A172 (cell line): ENCODE measurements at regions not wholly inside any gene's neighbourhood (a gene's known extent, or its start where the extent isn't known, plus 50 kb on each side); places are given as distances from the start of the nearest gene placed in this dataset.
A peak's percentile ranks its signal among the peaks of the same experiment; 100 is the strongest.
"Not testable (repeated sequence)": the region's sequence is repeated elsewhere in the genome, so short reads cannot be mapped to it uniquely, and the experiment has no call there.

Source experiments
- DNase-seq: peaks from one replicate; pipeline ENCODE4 v3.0.0-alpha.2; 2015; ENCODE audit warnings: low spot score

GRCh38 chr21:19049567-19049966 lies 646.0 kb upstream of the TMPRSS15 start:
- DNase-seq: no peak

GRCh38 chr21:19065164-19065563 lies 661.6 kb upstream of the TMPRSS15 start:
- DNase-seq: no peak

GRCh38 chr21:19076031-19076430 lies 672.4 kb upstream of the TMPRSS15 start:
- no peak for DNase-seq

DNA sequence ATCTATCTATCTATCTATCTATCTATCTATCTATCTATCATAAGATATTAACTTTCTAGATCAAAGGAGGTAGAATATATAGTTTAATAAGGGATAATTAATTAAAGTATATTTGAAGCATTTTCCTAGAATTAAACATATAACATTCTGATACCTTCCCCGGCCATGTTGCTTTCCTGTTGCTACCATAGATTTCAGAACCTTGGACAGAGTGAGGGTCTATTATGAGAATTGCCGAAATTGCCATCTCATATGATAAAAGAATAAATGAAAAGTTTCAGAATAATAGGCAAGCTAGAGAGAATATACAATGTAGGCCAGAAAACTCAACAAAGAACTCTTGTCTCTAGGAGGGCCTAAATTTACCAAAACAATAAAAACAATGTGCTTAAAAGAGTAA lies 706.1 kb upstream of the TMPRSS15 start:
- no peak for DNase-seq

DNA sequence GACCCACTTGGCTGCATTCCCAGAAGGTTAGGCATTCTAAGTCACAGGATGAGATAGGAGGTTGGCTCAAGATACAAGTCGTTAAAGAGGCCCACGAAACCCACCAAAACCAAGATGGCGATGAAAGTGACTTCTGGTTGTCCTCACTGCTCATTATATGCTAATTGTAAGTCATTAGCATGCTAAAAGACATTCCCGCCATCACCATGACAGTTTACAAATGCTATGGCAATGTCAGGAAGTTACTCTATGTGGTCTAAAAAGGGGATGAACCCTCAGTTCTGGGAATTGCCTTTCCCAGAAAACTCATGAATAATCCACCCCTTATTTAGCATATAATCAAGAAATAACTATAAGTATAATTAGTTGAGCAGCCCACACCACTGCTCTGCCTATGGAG lies 715.7 kb upstream of the TMPRSS15 start:
- not testable (repeated sequence) for DNase-seq

- DNase-seq: no peak
These were observed 717.0 kb upstream of the TMPRSS15 start for GRCh38 chr21:19120591-19120990.

DNA sequence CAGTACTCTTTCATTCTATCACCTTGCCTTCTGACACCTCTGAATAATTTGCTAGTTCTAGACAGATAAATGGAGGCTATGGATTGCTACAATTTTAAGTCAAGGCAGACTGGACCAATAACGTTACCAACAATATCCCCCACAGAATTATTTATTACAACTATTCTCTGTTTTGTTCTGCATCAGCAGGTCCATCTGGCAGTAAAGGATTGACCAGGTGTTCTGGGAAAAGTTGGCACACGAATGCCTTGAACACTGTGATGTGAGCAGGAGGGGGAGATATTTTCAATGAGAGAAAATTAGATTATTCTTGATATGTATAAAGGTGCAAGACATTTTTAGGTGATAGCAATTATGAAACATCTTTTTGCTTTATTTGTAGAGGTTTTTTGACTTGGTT lies 718.8 kb upstream of the TMPRSS15 start:
- DNase-seq: no peak

GRCh38 chr21:19123053-19123452 lies 719.5 kb upstream of the TMPRSS15 start:
- no peak for DNase-seq

GRCh38 chr21:19123525-19123924 lies 719.9 kb upstream of the TMPRSS15 start:
- no peak for DNase-seq

DNA sequence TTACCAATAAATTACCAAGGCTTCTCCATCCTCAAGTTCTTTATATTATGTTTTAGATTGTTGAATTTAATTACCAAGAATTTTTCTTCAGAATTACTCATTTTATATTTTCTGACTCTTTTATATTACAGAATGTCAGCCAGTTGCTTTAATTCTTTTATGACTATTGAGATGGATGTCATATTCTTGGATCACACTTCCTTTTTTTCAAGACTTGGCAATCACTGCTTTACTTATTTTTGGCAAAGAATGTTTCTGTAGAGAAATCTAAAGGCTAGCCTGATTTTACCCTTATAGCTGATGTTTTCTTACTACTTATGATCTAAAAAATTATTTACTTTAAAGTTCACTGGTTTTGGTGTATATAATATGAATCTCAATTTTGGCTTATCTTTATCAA lies 721.1 kb upstream of the TMPRSS15 start:
- no peak for DNase-seq

- DNase-seq: no peak
These were observed 726.9 kb upstream of the TMPRSS15 start for GRCh38 chr21:19130379-19131028.

GRCh38 chr21:19141511-19141910 lies 737.9 kb upstream of the TMPRSS15 start:
- DNase-seq: no peak

GRCh38 chr21:19145682-19146293 lies 742.2 kb upstream of the TMPRSS15 start:
- DNase-seq: no peak

GRCh38 chr21:19148056-19148455 lies 744.5 kb upstream of the TMPRSS15 start:
- DNase-seq: no peak

DNA sequence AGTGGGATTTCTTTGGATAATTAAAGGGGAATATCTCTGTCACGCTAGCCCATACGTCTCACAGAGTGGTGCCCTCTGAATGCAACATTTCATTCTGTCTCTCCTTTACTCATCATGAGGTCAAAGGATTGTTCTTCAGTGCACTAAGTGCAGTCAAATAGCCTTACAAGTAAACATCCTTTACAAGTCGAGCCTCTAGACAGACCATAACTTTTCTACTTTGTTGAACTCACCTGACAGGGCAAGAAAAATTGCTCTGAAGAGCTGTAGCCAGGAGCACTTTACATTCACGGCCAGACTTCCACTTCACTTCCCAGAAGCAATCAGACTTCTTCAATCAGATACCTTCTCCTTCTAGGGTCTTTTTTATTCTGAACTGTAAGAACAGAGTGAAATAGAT lies 768.0 kb upstream of the TMPRSS15 start:
- no peak for DNase-seq

DNA sequence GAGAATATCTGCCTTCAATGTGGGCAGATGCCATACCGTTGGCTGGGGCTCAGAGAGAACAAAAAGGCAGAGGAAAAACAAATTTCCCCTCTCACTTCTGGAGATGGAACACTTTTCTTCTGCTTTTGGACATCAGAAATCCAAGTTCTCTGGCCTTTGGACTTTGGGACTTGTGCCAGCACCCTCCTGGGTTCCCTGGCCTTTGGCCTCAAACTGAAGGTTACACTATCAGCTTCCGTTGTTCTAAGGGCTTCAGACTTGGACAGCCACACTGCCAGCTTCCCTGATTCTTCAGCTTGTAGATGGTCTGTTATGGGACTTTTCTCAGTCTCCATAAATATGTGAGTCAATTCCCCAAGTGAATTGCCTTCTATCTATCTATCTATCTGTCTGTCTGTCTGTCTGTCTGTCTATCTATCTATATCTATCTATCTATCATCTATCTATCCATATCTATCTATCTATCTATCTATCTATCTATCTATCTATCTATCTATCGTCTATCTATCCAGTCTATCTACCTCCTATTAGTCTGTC lies 778.1 kb upstream of the TMPRSS15 start:
- no peak for DNase-seq

- DNase-seq: no peak
These were observed 794.4 kb upstream of the TMPRSS15 start for GRCh38 chr21:19197950-19198349.

GRCh38 chr21:19198801-19199200 lies 795.2 kb upstream of the TMPRSS15 start:
- DNase-seq: no peak

- DNase-seq: no peak
These were observed 814.6 kb upstream of the TMPRSS15 start for GRCh38 chr21:19218163-19218562.

- DNase-seq: no peak
These were observed 820.5 kb upstream of the TMPRSS15 start for GRCh38 chr21:19224090-19224489.

DNA sequence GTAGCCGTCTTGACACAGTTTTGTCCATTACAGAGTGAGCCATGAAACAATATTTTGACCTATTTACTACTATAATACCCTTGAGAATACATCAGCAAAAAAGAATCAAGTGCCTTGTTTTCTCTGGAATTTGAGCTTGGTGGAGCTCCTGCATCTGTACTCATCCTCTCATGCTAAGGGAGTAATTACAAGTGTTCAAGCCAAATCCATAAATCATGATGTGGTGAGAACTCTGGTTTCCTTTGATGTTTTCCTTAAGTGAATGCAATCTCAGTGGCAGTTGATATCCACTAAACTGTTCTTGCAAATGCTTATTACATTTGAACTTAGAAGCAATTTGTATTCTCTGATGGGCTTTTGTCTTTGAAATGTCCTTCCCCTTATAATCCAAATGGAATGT lies 824.6 kb upstream of the TMPRSS15 start:
- DNase-seq: no peak

DNA sequence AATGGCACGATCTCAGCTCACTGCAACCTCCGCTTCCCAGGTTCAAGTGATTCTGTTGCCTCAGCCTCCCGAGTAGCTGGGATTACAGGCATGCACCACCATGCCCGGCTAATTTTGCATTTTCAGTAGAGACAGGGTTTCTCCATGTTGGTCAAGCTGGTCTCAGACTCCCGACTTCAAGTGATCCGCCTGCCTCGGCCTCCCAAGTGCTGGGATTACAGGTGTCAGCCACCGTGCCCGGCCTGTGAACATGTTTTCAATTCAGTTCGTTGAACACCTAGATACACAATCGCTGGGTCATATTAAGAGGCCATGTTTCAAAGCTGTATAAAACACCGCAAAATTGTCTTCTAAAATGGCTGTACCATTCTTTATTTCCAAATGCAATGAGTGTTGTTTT lies 830.3 kb upstream of the TMPRSS15 start:
- not testable (repeated sequence) for DNase-seq

- peak; percentile 2 for DNase-seq
These were observed 832.6 kb upstream of the TMPRSS15 start for GRCh38 chr21:19236209-19236608.

GRCh38 chr21:19237608-19238007 lies 834.0 kb upstream of the TMPRSS15 start:
- DNase-seq: no peak
